HG03135 (cell line): ENCODE measurements at regions not wholly inside any gene's neighbourhood (a gene's known extent, or its start where the extent isn't known, plus 50 kb on each side); places are given as distances from the start of the nearest gene placed in this dataset.
"Not testable (repeated sequence)": the region's sequence is repeated elsewhere in the genome, so short reads cannot be mapped to it uniquely, and the experiment has no call there.

Experiments
- ATAC-seq: cut with Tn5 transposase; IDR thresholded peaks from one replicate; pipeline ENCODE4 v1.9.1; 2021; ENCODE audit warnings: mild to moderate bottlenecking, moderate library complexity; ENCODE audit not compliant: unreplicated experiment

DNA sequence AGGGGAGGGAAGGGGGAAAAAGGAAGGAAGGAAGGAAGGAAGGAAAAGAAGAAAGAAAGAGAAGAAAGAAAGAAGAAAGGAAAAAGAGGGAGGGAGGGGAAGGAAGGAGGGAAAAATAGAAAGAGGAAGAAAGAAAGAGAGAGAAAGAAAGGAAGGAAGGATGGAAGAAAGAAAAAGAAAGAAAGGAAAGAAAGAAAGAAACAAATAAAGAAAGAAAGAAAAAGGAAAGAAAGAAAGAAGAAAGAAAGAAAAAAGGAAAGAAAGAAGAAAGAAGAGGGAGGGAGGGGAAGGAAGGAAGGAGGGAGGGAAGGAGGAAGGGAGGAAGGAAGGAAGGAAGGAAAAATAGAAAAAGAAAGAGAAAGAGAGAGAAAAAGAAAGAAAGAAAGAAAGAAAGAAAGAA, 315.8 kb upstream of the PIK3C3 start:
- no peak for ATAC-seq

- not testable (repeated sequence) for ATAC-seq
Measured at GRCh38 chr18:41631723-41632285, 323.2 kb upstream of the PIK3C3 start.

GRCh38 chr18:41630232-41630886, 324.7 kb upstream of the PIK3C3 start:
- ATAC-seq = no peak

DNA sequence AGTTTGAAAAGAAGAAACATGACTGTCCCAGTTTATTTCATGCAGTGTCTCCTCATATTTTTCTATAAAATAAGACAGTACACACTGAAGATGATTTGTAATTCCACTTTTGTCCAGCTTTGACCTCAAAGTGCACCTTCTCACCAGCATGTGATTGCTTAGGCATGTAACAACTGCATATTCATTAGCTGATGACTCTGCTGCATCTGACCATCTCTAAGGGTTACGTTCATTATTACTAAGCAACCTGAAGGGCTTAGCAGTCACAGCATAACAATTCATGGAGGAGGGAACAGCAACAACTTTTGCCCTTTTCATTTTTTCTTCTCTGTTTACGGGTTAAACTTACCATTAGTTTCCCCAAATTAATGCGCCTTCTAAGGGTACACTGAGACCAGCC, 330.6 kb upstream of the PIK3C3 start:
- no peak for ATAC-seq

DNA sequence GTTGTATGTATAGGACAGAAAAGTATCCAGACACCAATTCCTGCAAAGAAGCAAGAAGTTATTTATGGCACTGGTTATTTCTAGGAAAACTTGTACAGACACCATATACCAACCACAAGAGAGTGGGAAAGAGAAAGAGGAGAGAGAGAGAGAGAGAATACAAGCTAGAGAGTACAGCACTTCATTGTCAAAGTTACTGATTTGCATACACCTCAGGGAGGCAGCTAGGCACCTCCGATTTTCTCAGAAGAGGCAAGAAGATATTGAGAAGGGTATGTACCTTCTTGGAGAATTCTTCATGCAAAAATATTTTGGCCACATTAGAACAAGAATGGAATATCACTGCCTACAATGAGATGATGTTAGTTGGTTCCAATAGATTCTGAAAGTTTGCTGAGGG, 333.9 kb upstream of the PIK3C3 start:
- ATAC-seq = no peak

- no peak for ATAC-seq
Measured at GRCh38 chr18:41618147-41618546, 336.9 kb upstream of the PIK3C3 start.

- no peak for ATAC-seq
Measured at GRCh38 chr18:41617647-41618046, 337.4 kb upstream of the PIK3C3 start.

DNA sequence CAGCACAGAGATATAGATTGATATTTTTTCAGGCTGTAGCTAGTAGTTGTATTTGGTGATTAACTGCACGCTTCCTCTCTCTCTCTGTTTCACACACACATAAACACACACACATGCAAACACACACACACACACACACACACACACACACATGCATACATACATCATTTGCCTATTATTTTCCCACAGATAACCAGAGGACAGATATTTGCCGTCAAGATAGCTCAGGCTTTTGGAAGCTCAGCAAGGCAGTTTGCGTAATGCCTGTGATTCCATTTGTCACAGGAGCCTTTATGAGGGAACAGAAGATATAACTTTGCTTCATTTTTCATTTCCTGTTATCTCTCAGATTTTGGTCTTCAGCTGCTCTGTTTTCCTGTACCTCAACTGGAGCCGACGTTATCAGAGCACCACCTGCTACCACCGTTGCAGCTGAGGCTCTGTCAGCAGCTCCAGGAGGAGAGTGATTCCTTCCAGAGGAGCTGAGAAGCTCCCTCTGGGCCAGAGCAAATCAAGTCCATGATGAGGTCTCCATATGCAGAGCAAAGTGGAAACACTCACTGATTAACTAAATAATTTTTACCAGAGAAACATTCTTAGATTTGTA, 341.9 kb upstream of the PIK3C3 start:
- no peak for ATAC-seq

DNA sequence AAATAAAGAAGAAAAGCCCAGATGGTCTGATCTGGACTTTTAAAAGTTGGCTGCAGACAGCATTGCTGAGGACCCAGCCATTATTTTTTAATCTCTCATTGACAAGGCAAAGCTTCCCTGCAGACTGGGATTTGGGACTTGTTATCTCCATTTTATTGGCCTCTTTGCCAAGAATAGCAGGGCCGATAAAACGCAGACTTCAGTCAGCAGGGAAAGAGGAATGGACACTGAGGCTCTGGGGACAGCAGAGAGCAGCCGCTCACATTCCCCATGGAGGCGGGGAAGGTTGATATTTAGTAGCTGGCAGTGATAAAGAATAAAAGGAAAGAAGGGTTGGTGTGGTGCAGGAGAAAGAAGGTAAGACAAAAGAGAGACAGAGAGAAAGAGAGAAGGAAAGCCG, 350.1 kb upstream of the PIK3C3 start:
- no peak for ATAC-seq

DNA sequence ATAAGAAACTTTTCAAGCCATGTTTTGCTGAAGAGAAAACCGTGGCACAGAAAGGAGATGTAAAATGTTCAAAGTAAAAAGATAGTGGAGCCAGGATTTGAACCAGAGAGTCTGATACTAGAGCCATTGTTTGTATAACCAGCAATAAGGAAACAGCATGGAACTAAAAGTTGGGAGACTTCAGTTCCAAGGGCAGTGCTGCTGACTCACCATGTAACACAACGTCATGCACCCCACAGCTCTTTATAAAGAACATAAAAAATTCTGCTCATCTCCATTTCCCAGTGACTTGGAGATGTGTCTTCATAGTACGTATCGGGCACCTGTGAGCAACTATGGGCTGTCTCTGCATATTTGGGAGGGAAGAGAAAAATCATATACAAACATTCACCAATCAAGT, 353.0 kb upstream of the PIK3C3 start:
- ATAC-seq = no peak

DNA sequence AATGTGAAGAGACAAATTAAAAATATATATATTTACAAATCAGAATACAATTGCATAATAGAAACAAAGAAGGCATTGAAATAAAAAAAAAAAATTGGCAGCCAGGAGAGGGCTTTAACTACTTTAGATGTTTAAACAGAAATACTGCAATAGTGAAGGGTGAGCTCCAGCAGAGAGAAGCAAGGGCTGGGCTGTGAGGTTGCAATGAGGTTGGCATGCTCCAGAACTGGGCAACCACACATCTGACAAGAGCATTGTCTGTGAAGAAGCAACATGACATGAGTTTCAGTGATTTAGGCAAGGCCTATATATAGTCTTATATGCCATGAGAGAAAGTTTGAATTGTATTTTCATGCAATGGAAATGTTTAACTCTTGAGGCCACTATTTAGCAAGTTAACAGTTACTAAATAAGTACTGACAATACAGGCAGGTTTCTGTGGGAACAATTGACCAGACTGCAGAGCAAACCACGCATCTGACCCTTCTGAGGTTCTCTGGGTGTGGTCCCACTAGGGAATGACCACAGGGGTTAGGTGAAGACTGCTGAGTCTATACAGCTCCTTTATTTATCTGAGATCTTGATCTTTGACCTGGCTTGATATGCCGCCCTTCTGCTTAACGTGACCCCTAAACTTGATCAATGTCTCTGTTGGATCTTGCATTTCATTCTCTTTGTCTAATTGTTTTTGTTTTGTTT, 354.2 kb upstream of the PIK3C3 start:
- ATAC-seq = no peak

DNA sequence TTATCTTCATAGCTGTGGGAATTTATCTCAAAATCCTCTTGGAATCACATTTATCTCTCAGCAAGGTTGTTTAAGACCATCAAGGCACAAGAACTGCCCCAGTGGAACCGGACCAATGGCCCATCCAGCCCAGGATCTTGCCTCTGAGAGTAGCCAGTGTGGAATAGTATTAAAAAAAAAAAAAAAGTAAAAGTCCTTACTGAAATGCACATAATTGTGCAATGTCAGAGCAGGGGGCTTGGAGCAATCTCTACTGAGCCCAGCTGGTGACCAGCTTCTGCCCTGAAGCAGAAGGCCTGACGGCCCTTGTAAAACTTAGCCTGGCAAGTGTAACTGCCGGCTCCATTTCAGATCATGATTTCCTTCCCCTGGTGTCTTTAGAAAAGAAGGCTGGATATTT, 355.6 kb upstream of the PIK3C3 start:
- no peak for ATAC-seq

- no peak for ATAC-seq
Measured at GRCh38 chr18:41594582-41594981, 360.5 kb upstream of the PIK3C3 start.

DNA sequence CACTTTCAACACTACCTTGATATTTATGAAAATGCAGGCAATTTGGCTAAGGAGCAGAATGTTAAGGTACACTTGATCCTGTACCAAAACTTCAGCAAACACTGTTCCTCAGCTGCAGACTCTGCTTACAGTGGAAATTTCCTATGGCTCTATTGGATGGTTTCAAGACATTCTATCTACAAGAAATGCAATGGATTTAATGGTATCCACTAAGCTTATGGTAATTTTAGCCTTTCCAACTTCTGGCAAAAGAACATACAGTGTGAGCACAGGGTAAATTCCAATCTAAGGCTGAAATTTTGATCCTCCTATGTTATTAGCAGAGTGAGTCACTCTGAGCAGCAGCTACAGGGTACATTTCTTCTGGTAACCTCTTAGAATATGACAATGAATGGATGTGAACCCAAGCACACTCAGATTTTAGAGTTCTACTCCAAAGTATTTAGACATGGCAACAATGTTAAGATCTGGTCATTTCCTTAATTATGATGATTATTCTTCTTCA, 361.8 kb upstream of the PIK3C3 start:
- no peak for ATAC-seq

DNA sequence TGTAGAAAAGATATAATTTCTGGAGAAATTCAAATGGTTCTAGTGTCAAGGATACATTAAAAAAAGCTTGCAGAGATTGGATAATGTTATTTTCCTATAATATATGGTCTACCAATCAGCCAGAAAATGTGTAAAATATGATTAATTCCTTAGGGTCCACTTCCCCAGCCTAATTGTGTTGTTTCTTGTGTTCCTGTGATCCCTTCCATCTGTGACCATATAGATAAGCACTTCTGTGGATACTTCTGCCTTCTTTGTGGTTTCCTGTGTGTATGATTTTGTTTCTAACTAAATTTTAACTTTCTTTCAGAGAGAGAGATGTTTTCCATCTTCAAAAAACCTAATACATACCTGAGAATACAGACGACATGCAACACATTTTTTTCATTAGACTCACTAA, 367.1 kb upstream of the PIK3C3 start:
- ATAC-seq = no peak

GRCh38 chr18:41585512-41585911, 369.5 kb upstream of the PIK3C3 start:
- no peak for ATAC-seq

DNA sequence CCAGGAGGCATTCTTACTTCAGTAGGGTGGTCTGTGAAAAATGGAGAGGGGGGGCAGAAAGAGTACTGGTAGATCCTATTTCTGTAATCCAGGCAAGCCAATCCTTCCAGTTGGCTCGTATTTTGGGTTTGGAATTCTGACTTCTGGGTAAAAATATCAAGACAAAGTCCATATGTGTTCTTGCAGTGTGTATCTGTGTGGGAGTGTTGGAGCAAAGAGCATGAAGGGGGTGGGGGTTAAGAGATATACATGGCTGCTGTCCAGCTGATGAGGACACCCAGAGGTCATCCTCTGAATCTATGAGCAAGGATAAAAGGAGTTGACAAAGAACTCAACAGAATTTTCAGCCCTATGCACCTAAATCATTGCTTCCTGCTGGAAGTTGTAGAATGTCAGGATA, 375.8 kb upstream of the PIK3C3 start:
- no peak for ATAC-seq

DNA sequence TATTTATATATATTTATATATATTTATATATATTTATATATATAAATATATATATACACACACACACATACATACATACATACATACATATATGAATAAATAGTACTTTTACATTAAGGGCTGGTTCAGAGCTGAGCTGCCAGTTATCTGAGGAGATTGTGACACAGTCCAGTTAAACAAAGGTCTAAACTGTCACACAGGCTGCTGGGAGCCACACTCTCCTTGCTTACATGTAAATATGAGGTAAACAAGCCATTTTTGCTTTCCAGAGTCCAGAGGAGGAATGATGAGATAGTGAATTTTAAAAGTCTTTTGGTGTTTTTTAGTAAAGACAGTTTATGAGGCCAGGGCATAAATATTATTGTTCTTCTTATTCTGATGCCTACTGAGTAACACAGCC, 377.5 kb upstream of the PIK3C3 start:
- no peak for ATAC-seq

GRCh38 chr18:41576643-41577042, 378.4 kb upstream of the PIK3C3 start:
- no peak for ATAC-seq

- no peak for ATAC-seq
Measured at GRCh38 chr18:41569867-41570266, 385.2 kb upstream of the PIK3C3 start.

DNA sequence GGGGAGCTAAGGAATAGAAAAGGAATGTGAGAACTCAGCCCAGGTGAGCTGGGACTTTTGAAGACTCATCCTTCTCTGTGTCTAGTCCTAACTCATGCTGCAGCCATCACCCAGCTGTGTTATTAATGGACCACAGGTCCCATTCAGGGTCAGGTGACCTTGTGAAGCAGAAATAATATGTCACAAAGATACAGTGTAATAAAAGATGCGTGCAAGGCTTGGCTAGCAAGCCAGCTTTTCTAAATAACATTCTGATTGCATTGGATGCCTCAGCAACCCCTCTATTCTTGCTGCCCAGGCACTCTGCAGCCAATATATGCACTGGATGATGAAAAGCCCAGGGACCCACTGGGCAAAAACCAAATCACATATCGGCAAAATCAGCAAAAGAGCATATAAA, 393.1 kb upstream of the PIK3C3 start:
- no peak for ATAC-seq

GRCh38 chr18:41558715-41559114, 396.3 kb upstream of the PIK3C3 start:
- no peak for ATAC-seq
